SK-N-SH (cell line): ENCODE measurements at regions not wholly inside any gene's neighbourhood (a gene's known extent, or its start where the extent isn't known, plus 50 kb on each side); places are given as distances from the start of the nearest gene placed in this dataset.

Experiments
- CTCF ChIA-PET: fragments of 300-600, 350-600 bp; formaldehyde crosslinking; extraction: SDS; loops from one replicate; lab custom pipeline; 2021; lab: Yijun Ruan, JAX
- POLR2A ChIA-PET: fragments of 350-600 bp; sonication (Branson Sonifier 250); formaldehyde crosslinking; extraction: SDS; loops from one replicate; lab custom pipeline; 2020; ENCODE audit warnings: antibody characterized with exemption, inconsistent platforms; lab: Yijun Ruan, JAX
- DNase-seq: peaks from one replicate; pipeline ENCODE4 v3.0.0; 2012
- H2AFZ ChIP-seq: fragments of 200-600 bp; sonication (generic); 2 replicates; pipeline ENCODE4 v1.8.1; 2016; ENCODE audit warnings: antibody characterized with exemption, mild to moderate bottlenecking, low read depth
- H3F3A ChIP-seq: fragments of 200-600 bp; sonication (generic); replicated peaks from 2 replicates; pipeline ENCODE3; 2016; ENCODE audit warnings: antibody characterized with exemption, mild to moderate bottlenecking; ENCODE audit not compliant: insufficient read depth
- H3K27ac ChIP-seq, 2 experiments: fragments of 200-500 bp in 1 of 2; fragments of 200-600 bp in 1 of 2; sonication (Bioruptor generic) in 1 of 2; sonication (generic), shearing (Covaris generic) in 1 of 2; 2 replicates each; pipeline versions ENCODE4 v1.5.1 to v1.6.1; 2014 to 2016; ENCODE audit warnings: low read depth in 2 of 2, inconsistent platforms in 1 of 2, low read length in 1 of 2, mild to moderate bottlenecking in 1 of 2, mixed read lengths in 1 of 2
- H3K27me3 ChIP-seq: fragments of 200-600 bp; sonication (generic), shearing (Covaris generic); 2 replicates; pipeline ENCODE4 v1.6.1; 2016; ENCODE audit warnings: mixed run types; ENCODE audit not compliant: insufficient read depth
- H3K36me3 ChIP-seq, 2 experiments: fragments of 200-500 bp in 1 of 2; fragments of 200-600 bp in 1 of 2; sonication (Bioruptor generic) in 1 of 2; sonication (generic) in 1 of 2; replicated peaks in 1 of 2; 2 replicates each; pipeline versions ENCODE3 to v1.5.1; 2014 to 2016; ENCODE audit warnings: low read length in 1 of 2, mild to moderate bottlenecking in 1 of 2; ENCODE audit not compliant: insufficient read depth in 2 of 2, control insufficient read depth in 1 of 2
- H3K4me1 ChIP-seq, 2 experiments: fragments of 200-500 bp in 1 of 2; fragments of 200-600 bp in 1 of 2; sonication (Bioruptor generic) in 1 of 2; sonication (generic), shearing (Covaris generic) in 1 of 2; 2 replicates each; pipeline versions ENCODE4 v1.5.1 to v1.6.1; 2014 to 2016; ENCODE audit warnings: low read depth in 1 of 2, low read length in 1 of 2, mixed run types in 1 of 2; ENCODE audit not compliant: insufficient read depth in 2 of 2, control insufficient read depth in 1 of 2
- H3K4me2 ChIP-seq: fragments of 200-600 bp; sonication (generic), shearing (Covaris generic); 2 replicates; pipeline ENCODE4 v1.6.1; 2017; ENCODE audit warnings: mixed run types
- H3K4me3 ChIP-seq, 2 experiments: fragments of 200-500 bp in 1 of 2; fragments of 200-600 bp in 1 of 2; sonication (Bioruptor generic) in 1 of 2; sonication (generic), shearing (Covaris generic) in 1 of 2; 2 replicates each; pipeline versions ENCODE4 v1.5.1 to v1.8.1; 2014 to 2016; ENCODE audit warnings: low read depth in 2 of 2, inconsistent platforms in 1 of 2, low read length in 1 of 2, mild to moderate bottlenecking in 1 of 2, mixed read lengths in 1 of 2, moderate library complexity in 1 of 2
- H3K79me2 ChIP-seq: fragments of 200-600 bp; sonication (generic); 2 replicates; pipeline ENCODE4 v1.8.1; 2017; ENCODE audit warnings: mild to moderate bottlenecking; ENCODE audit not compliant: insufficient read depth
- H3K9ac ChIP-seq: fragments of 200-600 bp; sonication (generic); 2 replicates; pipeline ENCODE4 v1.6.1; 2017; ENCODE audit warnings: mixed run types
- H3K9me2 ChIP-seq: fragments of 200-600 bp; sonication (generic); 2 replicates; pipeline ENCODE4 v1.6.1; 2017; ENCODE audit warnings: mixed run types
- H3K9me3 ChIP-seq: fragments of 200-600 bp; sonication (generic); 2 replicates; pipeline ENCODE4 v1.6.1; 2017; ENCODE audit warnings: mixed run types, mild to moderate bottlenecking, moderate library complexity
- H4K20me1 ChIP-seq: fragments of 200-600 bp; sonication (generic); 2 replicates; pipeline ENCODE4 v1.6.1; 2017; ENCODE audit warnings: mild to moderate bottlenecking, mixed run types; ENCODE audit not compliant: insufficient read depth
- CHD2 ChIP-seq: fragments of 150-350 bp; IDR thresholded peaks from 2 replicates; pipeline ENCODE4 v1.6.1; 2018; ENCODE audit warnings: low read length; ENCODE audit not compliant: partially characterized antibody
- EP300 ChIP-seq, 2 experiments: IDR thresholded peaks; 2 replicates each; pipeline versions ENCODE4 v1.4.0 to v1.6.1; 2012; ENCODE audit warnings: borderline replicate concordance in 1 of 2, low read depth in 1 of 2, low read length in 1 of 2
- EZH2phosphoT487 ChIP-seq: fragments of 200-600 bp; sonication (generic); IDR thresholded peaks from 2 replicates; pipeline ENCODE4 v1.6.1; 2017; ENCODE audit warnings: low read depth, mixed run types, mild to moderate bottlenecking, antibody characterized with exemption, moderate library complexity, borderline replicate concordance
- FOSL2 ChIP-seq: IDR thresholded peaks from 2 replicates; pipeline ENCODE4 v1.4.0; 2012; ENCODE audit warnings: low read depth, mild to moderate bottlenecking, moderate library complexity, borderline replicate concordance
- FOXM1 ChIP-seq: IDR thresholded peaks from 2 replicates; pipeline ENCODE4 v1.4.0; 2012; ENCODE audit warnings: low read depth, mild to moderate bottlenecking
- GABPA ChIP-seq: IDR thresholded peaks from 2 replicates; pipeline ENCODE4 v1.4.0; 2012; ENCODE audit warnings: low read depth, mild to moderate bottlenecking
- GATA2 ChIP-seq: sonication (generic); formaldehyde crosslinking; IDR thresholded peaks from 2 replicates; pipeline ENCODE4 v1.5.0; 2020; ENCODE audit warnings: mild to moderate bottlenecking, missing genetic modification reagents
- JUND ChIP-seq: IDR thresholded peaks from 2 replicates; pipeline ENCODE4 v1.4.0; 2012
- NRF1 ChIP-seq: IDR thresholded peaks from 2 replicates; pipeline ENCODE4 v1.6.1; 2012; ENCODE audit warnings: low read depth, mild to moderate bottlenecking, low read length
- POLR2AphosphoS5 ChIP-seq: IDR thresholded peaks from 2 replicates; pipeline ENCODE4 v1.6.1; 2012; ENCODE audit warnings: low read depth, low read length
- RAD21 ChIP-seq: IDR thresholded peaks from 2 replicates; pipeline ENCODE4 v1.6.1; 2012; ENCODE audit warnings: mild to moderate bottlenecking, low read length
- RFX5 ChIP-seq: IDR thresholded peaks from 2 replicates; pipeline ENCODE4 v1.6.1; 2012; ENCODE audit warnings: mild to moderate bottlenecking, improper control_type of control experiment, low read length
- RXRA ChIP-seq: IDR thresholded peaks from 2 replicates; pipeline ENCODE4 v1.4.0; 2012; ENCODE audit warnings: low read depth, mild to moderate bottlenecking, borderline replicate concordance
- SIN3A ChIP-seq: IDR thresholded peaks from 2 replicates; pipeline ENCODE4 v1.6.1; 2012; ENCODE audit warnings: low read depth, mild to moderate bottlenecking, low read length, moderate library complexity, borderline replicate concordance
- SMC3 ChIP-seq: IDR thresholded peaks from 2 replicates; pipeline ENCODE4 v1.6.1; 2012; ENCODE audit warnings: low read depth, low read length, improper control_type of control experiment
- TAF1 ChIP-seq: IDR thresholded peaks from 2 replicates; pipeline ENCODE4 v1.6.1; 2012; ENCODE audit warnings: low read depth, mild to moderate bottlenecking, low read length, moderate library complexity, borderline replicate concordance
- TCF12 ChIP-seq: IDR thresholded peaks from 2 replicates; pipeline ENCODE4 v1.4.0; 2012
- TEAD4 ChIP-seq: IDR thresholded peaks from 2 replicates; pipeline ENCODE4 v1.4.0; 2012; ENCODE audit warnings: mild to moderate bottlenecking, borderline replicate concordance; ENCODE audit not compliant: insufficient read depth
- YY1 ChIP-seq: IDR thresholded peaks from 2 replicates; pipeline ENCODE4 v1.4.0; 2012; ENCODE audit warnings: low read depth, mild to moderate bottlenecking
- TF ChIP-seq, protein P1 (sequence below): IDR thresholded peaks from 2 replicates; pipeline ENCODE4 v1.4.0; 2012; ENCODE audit warnings: low read depth, borderline replicate concordance
- TF ChIP-seq, protein P2 (sequence below): IDR thresholded peaks from 2 replicates; pipeline ENCODE4 v1.6.1; 2012; ENCODE audit warnings: mild to moderate bottlenecking, low read depth, low read length, moderate library complexity

- POLR2A ChIA-PET: no interaction called here
- Histone ChIP-seq H3K36me3 (no peaks in the 10 kb centered on the region), H3F3A (no peaks in the 10 kb centered on the region), H3K4me1 (no peaks in the 10 kb centered on the region), H3K9ac (no peak overlapping the region), H3K27ac (no peak overlapping the region), H3K4me2 (no peak overlapping the region), H2AFZ (no peak overlapping the region), H3K27me3 (no peaks in the 10 kb centered on the region), H3K79me2 (no peaks in the 10 kb centered on the region), H3K9me2 (no peaks in the 10 kb centered on the region), H3K9me3 (no peaks in the 10 kb centered on the region)
- CTCF ChIA-PET: interaction anchor here (0.6 kb wide), 1 partner anchor 316 kb away, joined by 3 read pairs; no protein-coding TSS in a partner anchor
- DNase-seq: no peak
- TF ChIP-seq FOSL2: no peak
- TF ChIP-seq GABPA: no peak
- TF ChIP-seq POLR2AphosphoS5: no peak
- TF ChIP-seq JUND: no peak
- no peak for TF ChIP-seq TEAD4
- no peak for TF ChIP-seq YY1
- TF ChIP-seq, protein P1, sequence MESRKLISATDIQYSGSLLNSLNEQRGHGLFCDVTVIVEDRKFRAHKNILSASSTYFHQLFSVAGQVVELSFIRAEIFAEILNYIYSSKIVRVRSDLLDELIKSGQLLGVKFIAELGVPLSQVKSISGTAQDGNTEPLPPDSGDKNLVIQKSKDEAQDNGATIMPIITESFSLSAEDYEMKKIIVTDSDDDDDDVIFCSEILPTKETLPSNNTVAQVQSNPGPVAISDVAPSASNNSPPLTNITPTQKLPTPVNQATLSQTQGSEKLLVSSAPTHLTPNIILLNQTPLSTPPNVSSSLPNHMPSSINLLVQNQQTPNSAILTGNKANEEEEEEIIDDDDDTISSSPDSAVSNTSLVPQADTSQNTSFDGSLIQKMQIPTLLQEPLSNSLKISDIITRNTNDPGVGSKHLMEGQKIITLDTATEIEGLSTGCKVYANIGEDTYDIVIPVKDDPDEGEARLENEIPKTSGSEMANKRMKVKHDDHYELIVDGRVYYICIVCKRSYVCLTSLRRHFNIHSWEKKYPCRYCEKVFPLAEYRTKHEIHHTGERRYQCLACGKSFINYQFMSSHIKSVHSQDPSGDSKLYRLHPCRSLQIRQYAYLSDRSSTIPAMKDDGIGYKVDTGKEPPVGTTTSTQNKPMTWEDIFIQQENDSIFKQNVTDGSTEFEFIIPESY: no peak
- no peak for TF ChIP-seq SMC3
- TF ChIP-seq TCF12: no peak
- no peak for TF ChIP-seq TAF1
- no peak for TF ChIP-seq NRF1
- TF ChIP-seq RAD21: no peak
- TF ChIP-seq RXRA: no peak
- no peak for TF ChIP-seq EP300 (IDR thresholded peaks at IDR 0.05; ENCODE audit: borderline replicate concordance in 1 of 2, low read depth in 1 of 2, low read length in 1 of 2)
- no peak for TF ChIP-seq SIN3A
- TF ChIP-seq FOXM1: no peak
- no peak for TF ChIP-seq RFX5
- no peak for TF ChIP-seq EZH2phosphoT487
- TF ChIP-seq, all 33 proteins: peak for 0
- Histone ChIP-seq H3K4me3 (no peak overlapping the region), H4K20me1 (no peaks in the 10 kb centered on the region)
Measured at GRCh38 chr3:25015599-25015998, 412.5 kb upstream of the RARB start.

DNA sequence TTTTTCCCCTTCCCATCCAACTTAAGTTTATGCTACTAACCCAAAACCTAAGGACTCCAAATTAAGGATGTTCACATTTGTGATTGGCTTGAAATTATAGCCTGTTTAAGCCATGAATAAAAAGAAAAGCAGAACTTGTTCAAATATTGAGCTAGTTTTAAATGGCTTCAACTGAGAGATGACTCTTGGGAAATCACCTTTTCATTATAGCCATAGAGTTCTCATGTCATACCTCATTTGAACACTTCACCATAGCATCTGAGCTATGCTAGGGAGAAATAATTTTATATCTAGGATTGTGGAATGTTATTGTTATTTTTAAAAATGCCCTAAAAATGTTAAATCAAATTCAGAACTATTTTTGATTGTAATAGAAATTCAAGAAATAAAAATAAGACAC, 409.2 kb upstream of the RARB start:
- no peaks in the 10 kb centered on the region for H3K9me3 ChIP-seq
- TF ChIP-seq TCF12: no peak
- no peak for TF ChIP-seq SMC3
- no peak for TF ChIP-seq CHD2
- TF ChIP-seq FOXM1: no peak
- TF ChIP-seq, protein P2, sequence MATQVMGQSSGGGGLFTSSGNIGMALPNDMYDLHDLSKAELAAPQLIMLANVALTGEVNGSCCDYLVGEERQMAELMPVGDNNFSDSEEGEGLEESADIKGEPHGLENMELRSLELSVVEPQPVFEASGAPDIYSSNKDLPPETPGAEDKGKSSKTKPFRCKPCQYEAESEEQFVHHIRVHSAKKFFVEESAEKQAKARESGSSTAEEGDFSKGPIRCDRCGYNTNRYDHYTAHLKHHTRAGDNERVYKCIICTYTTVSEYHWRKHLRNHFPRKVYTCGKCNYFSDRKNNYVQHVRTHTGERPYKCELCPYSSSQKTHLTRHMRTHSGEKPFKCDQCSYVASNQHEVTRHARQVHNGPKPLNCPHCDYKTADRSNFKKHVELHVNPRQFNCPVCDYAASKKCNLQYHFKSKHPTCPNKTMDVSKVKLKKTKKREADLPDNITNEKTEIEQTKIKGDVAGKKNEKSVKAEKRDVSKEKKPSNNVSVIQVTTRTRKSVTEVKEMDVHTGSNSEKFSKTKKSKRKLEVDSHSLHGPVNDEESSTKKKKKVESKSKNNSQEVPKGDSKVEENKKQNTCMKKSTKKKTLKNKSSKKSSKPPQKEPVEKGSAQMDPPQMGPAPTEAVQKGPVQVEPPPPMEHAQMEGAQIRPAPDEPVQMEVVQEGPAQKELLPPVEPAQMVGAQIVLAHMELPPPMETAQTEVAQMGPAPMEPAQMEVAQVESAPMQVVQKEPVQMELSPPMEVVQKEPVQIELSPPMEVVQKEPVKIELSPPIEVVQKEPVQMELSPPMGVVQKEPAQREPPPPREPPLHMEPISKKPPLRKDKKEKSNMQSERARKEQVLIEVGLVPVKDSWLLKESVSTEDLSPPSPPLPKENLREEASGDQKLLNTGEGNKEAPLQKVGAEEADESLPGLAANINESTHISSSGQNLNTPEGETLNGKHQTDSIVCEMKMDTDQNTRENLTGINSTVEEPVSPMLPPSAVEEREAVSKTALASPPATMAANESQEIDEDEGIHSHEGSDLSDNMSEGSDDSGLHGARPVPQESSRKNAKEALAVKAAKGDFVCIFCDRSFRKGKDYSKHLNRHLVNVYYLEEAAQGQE: no peak
- TF ChIP-seq GATA2: no peak
- H3K9ac ChIP-seq: no peak overlapping the region
- no peaks in the 10 kb centered on the region for H3F3A ChIP-seq
- H3K4me1 ChIP-seq: no peaks in the 10 kb centered on the region
- no peak overlapping the region for H3K4me2 ChIP-seq
- no peaks in the 10 kb centered on the region for H3K27me3 ChIP-seq
- ChIA-PET CTCF (interaction anchor here (0.8 to 1.4 kb wide), 2 partner anchors 12 to 14 kb away, joined by 3 to 4 read pairs; no protein-coding TSS in a partner anchor), POLR2A (no interaction called here)
- H3K79me2 ChIP-seq: no peaks in the 10 kb centered on the region
- H3K9me2 ChIP-seq: no peaks in the 10 kb centered on the region
- H4K20me1 ChIP-seq: no peaks in the 10 kb centered on the region
- no peak overlapping the region for H2AFZ ChIP-seq
- no peak overlapping the region for H3K4me3 ChIP-seq
- no peak for DNase-seq
- no peaks in the 10 kb centered on the region for H3K36me3 ChIP-seq
- no peak overlapping the region for H3K27ac ChIP-seq
